Epithelial cell of esophagus (primary cell): ENCODE measurements at regions not wholly inside any gene's neighbourhood (a gene's known extent, or its start where the extent isn't known, plus 50 kb on each side); places are given as distances from the start of the nearest gene placed in this dataset.

Source experiments
- DNase-seq: peaks from one replicate; pipeline ENCODE4 v3.0.0; 2010; ENCODE audit warnings: low read depth
- H3K4me3 ChIP-seq: 2 replicates; pipeline ENCODE4 v1.5.1; 2011; ENCODE audit warnings: mild to moderate bottlenecking, low read length, control low read depth
- TF ChIP-seq, protein P1 (sequence below): IDR thresholded peaks from 2 replicates; pipeline ENCODE4 v1.5.1; 2011; ENCODE audit warnings: low read depth, mild to moderate bottlenecking, low read length, control low read depth, inconsistent platforms; ENCODE audit not compliant: insufficient read depth; ENCODE audit errors: missing control alignments

DNA sequence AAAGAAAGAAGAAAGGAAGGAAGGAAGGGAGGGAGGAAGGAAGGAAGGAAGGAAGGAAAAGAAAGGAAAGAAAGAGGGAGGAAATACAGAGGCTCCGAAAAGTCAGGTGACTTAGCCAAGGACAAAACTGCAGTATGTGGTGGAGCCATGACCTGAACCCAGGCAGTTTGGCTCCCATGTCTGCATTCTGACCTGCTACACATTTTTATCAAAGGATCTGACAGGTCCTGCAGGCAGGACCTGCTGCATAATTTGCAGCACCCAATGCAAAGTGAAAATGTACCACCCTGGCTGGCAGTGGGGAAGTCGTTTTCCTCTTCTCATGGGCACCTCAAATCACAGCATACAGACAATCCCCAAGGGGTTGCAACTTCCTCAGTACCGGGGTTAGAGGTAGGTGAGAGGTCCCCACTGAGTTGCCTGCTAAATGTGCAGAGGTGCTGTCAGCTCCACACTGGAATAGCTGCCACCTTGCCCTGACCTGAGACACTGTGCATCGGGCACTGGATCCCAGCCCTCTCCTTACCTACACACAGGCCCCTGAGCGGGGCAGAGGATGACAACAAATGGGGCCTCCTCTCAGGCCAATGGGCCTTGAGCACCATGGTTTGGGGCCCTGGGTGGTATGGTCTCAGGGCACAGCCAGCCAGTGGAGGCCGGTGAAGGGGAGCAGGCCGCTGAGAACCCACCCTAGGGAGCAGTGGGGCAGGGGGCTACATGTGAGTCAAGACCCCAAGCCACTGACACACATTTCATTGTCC lies 175.1 kb downstream of the SHQ1 start:
- TF ChIP-seq, protein P1, sequence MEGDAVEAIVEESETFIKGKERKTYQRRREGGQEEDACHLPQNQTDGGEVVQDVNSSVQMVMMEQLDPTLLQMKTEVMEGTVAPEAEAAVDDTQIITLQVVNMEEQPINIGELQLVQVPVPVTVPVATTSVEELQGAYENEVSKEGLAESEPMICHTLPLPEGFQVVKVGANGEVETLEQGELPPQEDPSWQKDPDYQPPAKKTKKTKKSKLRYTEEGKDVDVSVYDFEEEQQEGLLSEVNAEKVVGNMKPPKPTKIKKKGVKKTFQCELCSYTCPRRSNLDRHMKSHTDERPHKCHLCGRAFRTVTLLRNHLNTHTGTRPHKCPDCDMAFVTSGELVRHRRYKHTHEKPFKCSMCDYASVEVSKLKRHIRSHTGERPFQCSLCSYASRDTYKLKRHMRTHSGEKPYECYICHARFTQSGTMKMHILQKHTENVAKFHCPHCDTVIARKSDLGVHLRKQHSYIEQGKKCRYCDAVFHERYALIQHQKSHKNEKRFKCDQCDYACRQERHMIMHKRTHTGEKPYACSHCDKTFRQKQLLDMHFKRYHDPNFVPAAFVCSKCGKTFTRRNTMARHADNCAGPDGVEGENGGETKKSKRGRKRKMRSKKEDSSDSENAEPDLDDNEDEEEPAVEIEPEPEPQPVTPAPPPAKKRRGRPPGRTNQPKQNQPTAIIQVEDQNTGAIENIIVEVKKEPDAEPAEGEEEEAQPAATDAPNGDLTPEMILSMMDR = no peak
- no peak overlapping the region for H3K4me3 ChIP-seq
- DNase-seq = no peak

DNA sequence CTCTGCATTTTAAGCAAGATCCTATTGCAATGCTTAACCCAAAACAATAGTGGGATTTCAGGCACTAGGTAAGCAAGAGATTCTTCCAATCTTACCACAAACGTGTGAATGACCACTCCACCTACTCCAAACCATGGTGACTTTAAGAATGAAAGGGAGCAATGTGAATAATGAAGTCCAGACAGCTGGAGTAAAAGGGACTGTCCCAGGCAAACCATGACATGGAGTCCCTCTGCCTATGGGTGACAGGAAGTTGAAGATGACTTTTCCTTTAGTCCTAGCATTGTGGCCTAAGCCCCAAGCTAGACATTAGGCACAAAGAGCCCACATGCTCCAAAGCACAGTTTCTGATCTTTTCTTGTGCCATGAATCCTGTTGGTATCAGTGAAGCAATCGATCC lies 179.0 kb downstream of the SHQ1 start:
- DNase-seq = no peak
- TF ChIP-seq, protein P1 = no peak
- H3K4me3 ChIP-seq = no peak overlapping the region

DNA sequence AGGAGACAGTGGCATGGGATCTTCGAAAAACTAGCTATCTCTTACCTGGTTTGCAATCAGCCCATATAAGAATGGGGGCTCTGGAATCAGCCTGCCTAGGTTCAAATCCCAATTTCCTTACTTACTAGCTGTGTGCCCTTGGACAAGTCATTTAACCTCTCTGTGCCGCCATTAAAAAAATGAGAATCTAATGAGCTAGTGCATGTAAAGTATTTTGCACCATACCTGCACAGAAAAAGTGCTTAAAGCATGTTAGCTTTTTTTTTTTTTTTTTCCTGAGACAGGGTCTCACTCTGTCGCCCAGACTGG lies 181.8 kb downstream of the SHQ1 start:
- no peak overlapping the region for H3K4me3 ChIP-seq
- no peak for DNase-seq
- TF ChIP-seq, protein P1 = no peak

DNA sequence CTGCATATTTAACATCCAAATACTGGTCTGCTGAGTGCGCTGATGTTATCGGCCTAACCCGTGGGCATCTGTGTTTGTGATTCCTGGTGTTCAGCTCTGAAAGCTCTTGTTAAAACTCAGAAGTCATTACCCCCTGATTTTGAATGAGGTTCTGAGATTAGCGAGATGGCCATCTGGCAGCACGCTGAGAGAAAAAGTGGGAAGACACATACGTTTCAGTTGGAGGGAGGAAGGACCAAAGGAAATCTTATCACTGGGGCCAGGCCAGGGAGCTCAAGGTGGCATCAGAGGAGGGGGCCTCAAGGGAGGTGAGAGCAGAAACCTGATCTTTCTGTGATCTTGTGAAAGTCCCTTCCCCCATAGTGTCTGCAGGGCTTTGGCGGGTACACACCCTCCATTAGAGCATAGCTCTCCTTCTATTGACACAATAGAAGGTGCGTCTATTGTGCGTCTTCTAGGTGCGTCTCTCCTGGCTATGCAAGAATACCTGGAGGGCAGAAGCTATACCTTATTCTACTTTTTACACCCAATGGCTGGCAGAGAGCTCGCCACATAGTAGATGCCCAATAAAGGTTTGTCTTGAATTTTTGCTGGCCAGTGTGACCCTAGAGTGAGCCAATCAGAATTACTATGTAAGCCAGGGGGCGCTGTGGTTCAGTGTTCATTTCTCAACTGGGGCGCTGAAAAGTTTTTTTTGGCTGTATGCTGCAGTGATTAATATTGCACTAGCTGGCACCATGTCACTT lies 182.4 kb downstream of the SHQ1 start:
- TF ChIP-seq, protein P1 = peak; percentile 55
- peak; percentile 46 for DNase-seq

DNA sequence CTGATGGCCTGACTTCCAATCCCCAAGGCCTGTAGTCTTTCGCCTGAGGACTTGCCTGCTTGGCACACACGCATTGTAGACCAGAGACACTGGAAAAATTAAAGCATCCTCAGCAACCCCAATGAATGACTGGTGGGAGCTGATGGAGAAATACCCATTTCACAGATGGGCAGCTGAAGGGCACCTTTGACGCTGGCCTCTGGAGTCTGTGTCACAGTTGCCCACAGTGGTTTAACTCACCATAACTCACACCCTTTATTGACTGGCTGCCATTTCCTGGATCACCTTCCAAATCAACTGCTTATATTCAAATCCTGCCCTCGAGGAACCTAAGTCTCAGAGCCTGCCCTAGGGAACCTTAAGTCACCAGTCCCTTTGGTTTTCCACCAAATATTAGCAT lies 183.1 kb downstream of the SHQ1 start:
- no peak for DNase-seq
- no peak overlapping the region for H3K4me3 ChIP-seq
- TF ChIP-seq, protein P1 = no peak

More for the DNA sequence above, 182.4 kb downstream of the SHQ1 start:
- H3K4me3 ChIP-seq = no peak overlapping the region

DNA sequence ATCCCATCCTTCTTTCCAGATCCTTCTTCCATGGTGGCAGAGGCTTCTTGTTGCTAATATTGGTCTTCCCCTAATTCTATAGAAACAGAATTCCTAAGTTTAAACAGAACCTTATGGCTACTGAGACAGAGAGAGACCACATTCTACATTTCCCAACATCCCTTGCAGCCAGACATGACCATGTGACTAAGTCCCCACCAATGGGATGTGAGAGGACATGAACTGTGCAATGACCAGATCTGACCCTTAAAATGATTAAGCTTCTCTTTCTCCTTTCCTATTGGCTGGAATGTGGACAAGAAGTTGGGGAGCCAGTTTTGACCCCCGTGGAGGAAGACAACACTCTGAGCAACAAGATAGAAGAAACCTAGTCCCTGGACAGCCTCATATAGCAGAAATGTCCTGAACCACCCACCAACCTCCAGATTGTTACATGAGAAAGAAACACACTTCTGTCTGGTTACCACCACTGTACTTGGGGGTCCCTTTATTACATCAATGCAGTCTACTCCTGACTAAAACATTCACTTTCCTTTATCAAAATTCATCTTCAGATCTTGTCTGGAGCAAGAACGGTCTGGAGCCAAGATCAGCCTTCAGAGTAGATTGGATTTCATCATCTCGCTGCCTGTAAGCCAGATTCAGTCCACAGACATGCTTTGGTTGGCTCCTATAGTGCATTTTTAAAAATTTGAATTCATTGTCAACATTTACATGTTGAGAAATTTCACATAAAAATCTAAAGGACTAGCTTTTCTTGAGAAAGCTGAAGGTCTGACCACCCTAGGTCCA lies 183.9 kb downstream of the SHQ1 start:
- H3K4me3 ChIP-seq = no peak overlapping the region
- DNase-seq = no peak
- TF ChIP-seq, protein P1 = no peak
